ENCODE measurements at regions not wholly inside any gene's neighbourhood (a gene's known extent, or its start where the extent isn't known, plus 50 kb on each side); places are given as distances from the start of the nearest gene placed in this dataset.

DNA sequence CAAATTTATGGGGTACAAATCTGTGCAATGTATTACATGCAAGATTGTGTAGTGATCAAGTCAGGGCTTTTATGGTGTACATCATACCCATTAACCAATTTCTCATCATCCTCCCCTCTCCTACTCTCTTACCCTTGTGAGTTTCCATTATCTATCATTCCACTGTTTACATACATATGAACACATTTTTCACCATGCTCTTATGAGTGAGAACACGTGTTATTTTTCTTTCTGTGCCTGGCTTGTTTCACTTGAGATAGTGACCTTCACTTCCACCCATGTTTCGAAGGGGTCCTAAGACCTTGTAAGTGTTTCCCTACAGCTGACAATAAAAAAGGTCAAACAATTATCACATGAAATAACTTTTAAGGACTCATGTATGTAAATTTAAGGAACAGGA is 281.7 kb upstream of the CD180 start:
- Histone ChIP-seq H3K9me3 (ENCODE audit: insufficient read depth, low read depth) (no peaks in the 10 kb centered on the region), H3K79me2 (ENCODE audit: low read depth) (no peaks in the 10 kb centered on the region), H4K20me1 (ENCODE audit: insufficient read depth) (no peaks in the 10 kb centered on the region), H3K27ac (no peak overlapping the region), H3K36me3 (ENCODE audit: low read depth) (no peaks in the 10 kb centered on the region), H3K4me1 (replicated peaks; ENCODE audit: insufficient read depth) (no peaks in the 10 kb centered on the region), H3K27me3 (ENCODE audit: insufficient read depth, low read depth) (no peaks in the 10 kb centered on the region), H3F3A (ENCODE audit: insufficient read depth, low read depth) (no peaks in the 10 kb centered on the region), H3K9me2 (ENCODE audit: insufficient read depth) (no peaks in the 10 kb centered on the region), H2AFZ (no peak overlapping the region), H3K4me3 (no peak overlapping the region), H3K4me2 (no peak overlapping the region)
- ChIA-PET CTCF (no interaction called here), POLR2A (ENCODE audit: unreplicated experiment) (no interaction called here)
- BruUV-seq (replicated peaks), result no TSS peak
- intact Hi-C loops (cut with micrococcal nuclease; ENCODE audit: unreplicated experiment), result no loop called here
- TF ChIP-seq, protein P1, sequence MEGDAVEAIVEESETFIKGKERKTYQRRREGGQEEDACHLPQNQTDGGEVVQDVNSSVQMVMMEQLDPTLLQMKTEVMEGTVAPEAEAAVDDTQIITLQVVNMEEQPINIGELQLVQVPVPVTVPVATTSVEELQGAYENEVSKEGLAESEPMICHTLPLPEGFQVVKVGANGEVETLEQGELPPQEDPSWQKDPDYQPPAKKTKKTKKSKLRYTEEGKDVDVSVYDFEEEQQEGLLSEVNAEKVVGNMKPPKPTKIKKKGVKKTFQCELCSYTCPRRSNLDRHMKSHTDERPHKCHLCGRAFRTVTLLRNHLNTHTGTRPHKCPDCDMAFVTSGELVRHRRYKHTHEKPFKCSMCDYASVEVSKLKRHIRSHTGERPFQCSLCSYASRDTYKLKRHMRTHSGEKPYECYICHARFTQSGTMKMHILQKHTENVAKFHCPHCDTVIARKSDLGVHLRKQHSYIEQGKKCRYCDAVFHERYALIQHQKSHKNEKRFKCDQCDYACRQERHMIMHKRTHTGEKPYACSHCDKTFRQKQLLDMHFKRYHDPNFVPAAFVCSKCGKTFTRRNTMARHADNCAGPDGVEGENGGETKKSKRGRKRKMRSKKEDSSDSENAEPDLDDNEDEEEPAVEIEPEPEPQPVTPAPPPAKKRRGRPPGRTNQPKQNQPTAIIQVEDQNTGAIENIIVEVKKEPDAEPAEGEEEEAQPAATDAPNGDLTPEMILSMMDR (conservative IDR thresholded peaks at IDR 0.05), result no peak
- TF ChIP-seq EZH2 (IDR thresholded peaks at IDR 0.05; ENCODE audit: low read depth), result no peak
- no peak for DNase-seq

DNA sequence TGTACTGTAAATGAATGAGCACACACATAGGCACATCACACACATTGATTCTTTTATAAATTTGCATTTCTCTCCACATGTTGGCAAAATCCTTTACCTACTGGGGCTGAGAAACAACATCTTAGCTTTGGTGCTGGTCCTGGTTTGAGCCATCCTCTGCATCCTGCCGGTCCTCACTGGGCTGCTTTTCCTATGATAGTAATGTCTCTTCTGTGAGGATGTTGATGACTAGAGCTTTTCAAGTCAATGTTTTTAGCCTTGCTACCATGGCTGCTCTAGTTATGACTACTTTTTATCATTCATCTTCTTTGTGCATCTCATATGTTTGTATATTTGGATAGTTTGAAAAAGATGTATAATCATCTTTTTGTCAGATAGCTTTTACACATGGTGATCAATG is 280.4 kb upstream of the CD180 start:
- TF ChIP-seq, protein P1 (conservative IDR thresholded peaks at IDR 0.05), result no peak
- no peak for TF ChIP-seq EZH2 (IDR thresholded peaks at IDR 0.05; ENCODE audit: low read depth)
- Histone ChIP-seq H3K79me2 (ENCODE audit: low read depth) (no peaks in the 10 kb centered on the region), H3K27ac (no peak overlapping the region), H3K4me3 (no peak overlapping the region), H3K27me3 (ENCODE audit: insufficient read depth, low read depth) (no peaks in the 10 kb centered on the region), H3K9me2 (ENCODE audit: insufficient read depth) (no peaks in the 10 kb centered on the region), H4K20me1 (ENCODE audit: insufficient read depth) (no peaks in the 10 kb centered on the region), H2AFZ (no peak overlapping the region), H3K9me3 (ENCODE audit: insufficient read depth, low read depth) (no peaks in the 10 kb centered on the region), H3F3A (ENCODE audit: insufficient read depth, low read depth) (no peaks in the 10 kb centered on the region), H3K4me1 (replicated peaks; ENCODE audit: insufficient read depth) (no peaks in the 10 kb centered on the region), H3K36me3 (ENCODE audit: low read depth) (no peaks in the 10 kb centered on the region), H3K4me2 (no peak overlapping the region)
- CTCF ChIA-PET, result no interaction called here
- no peak for DNase-seq
- no TSS peak for BruUV-seq (replicated peaks)
- POLR2A ChIA-PET (ENCODE audit: unreplicated experiment), result no interaction called here
- intact Hi-C loops (cut with micrococcal nuclease; ENCODE audit: unreplicated experiment), result no loop called here

DNA sequence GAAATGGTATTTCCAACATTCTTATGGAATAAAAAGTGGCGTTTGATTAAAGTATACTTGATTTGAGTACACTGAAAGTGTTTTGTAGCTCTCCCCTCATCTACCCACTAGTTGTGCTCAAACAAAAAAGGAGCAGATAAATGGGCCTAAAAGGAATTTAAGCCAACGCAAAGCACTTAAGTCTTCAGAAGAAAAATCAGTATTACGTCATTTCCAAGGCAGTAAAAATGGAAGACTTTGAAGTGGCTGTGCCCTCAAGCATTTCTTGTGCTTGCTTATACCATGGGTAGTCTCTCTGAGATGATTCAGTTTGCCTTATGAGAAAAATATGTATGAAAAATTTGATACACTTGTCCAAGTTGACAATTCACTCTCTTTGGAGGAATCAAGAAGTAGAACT is 279.9 kb upstream of the CD180 start:
- Histone ChIP-seq H3K4me1 (replicated peaks; ENCODE audit: insufficient read depth) (no peaks in the 10 kb centered on the region), H3K79me2 (ENCODE audit: low read depth) (no peaks in the 10 kb centered on the region), H3K4me2 (no peak overlapping the region), H4K20me1 (ENCODE audit: insufficient read depth) (no peaks in the 10 kb centered on the region), H3K4me3 (no peak overlapping the region), H3K9me2 (ENCODE audit: insufficient read depth) (no peaks in the 10 kb centered on the region), H3K27ac (no peak overlapping the region), H2AFZ (no peak overlapping the region), H3K36me3 (ENCODE audit: low read depth) (no peaks in the 10 kb centered on the region), H3K9me3 (ENCODE audit: insufficient read depth, low read depth) (no peaks in the 10 kb centered on the region), H3F3A (ENCODE audit: insufficient read depth, low read depth) (no peaks in the 10 kb centered on the region), H3K27me3 (ENCODE audit: insufficient read depth, low read depth) (no peaks in the 10 kb centered on the region)
- DNase-seq, result no peak
- POLR2A ChIA-PET (ENCODE audit: unreplicated experiment), result no interaction called here
- intact Hi-C loops (cut with micrococcal nuclease; ENCODE audit: unreplicated experiment), result no loop called here
- CTCF ChIA-PET, result no interaction called here
- TF ChIP-seq EZH2 (IDR thresholded peaks at IDR 0.05; ENCODE audit: low read depth), result no peak
- TF ChIP-seq, protein P1 (conservative IDR thresholded peaks at IDR 0.05), result no peak
- no TSS peak for BruUV-seq (replicated peaks)
